PC-9 (cell line): ENCODE measurements at regions not wholly inside any gene's neighbourhood (a gene's known extent, or its start where the extent isn't known, plus 50 kb on each side); places are given as distances from the start of the nearest gene placed in this dataset.

Experiments
- BruUV-seq: library from RNA; stranded (reverse); fragments of 400-500 nt; replicated peaks from 2 replicates; lab custom pipeline; 2021; lab: Mats Ljungman, UMichigan
- CTCF ChIA-PET: fragments of 300-600 bp; sonication (Branson Sonifier 250); formaldehyde crosslinking; loops from one replicate; lab custom pipeline; 2022; ENCODE audit warnings: antibody characterized with exemption; lab: Charles Lee
- POLR2A ChIA-PET: fragments of 300-600 bp; sonication (Branson Sonifier 250); formaldehyde crosslinking; loops from one replicate; lab custom pipeline; 2022; ENCODE audit warnings: antibody characterized with exemption; ENCODE audit not compliant: unreplicated experiment; lab: Charles Lee
- DNase-seq, 2 experiments: peaks; one replicate each; pipeline versions ENCODE4 v3.0.0 to v3.0.0-alpha.2; 2015 to 2022; ENCODE audit warnings: mixed read lengths in 1 of 2
- H2AFZ ChIP-seq: fragments of 200-600 bp; sonication (generic); 2 replicates; pipeline ENCODE4 v1.8.1; 2017; ENCODE audit warnings: antibody characterized with exemption
- H3F3A ChIP-seq: fragments of 200-600 bp; sonication (generic); 2 replicates; pipeline ENCODE4 v1.8.1; 2017; ENCODE audit warnings: antibody characterized with exemption, mild to moderate bottlenecking, low read depth; ENCODE audit not compliant: insufficient read depth
- H3K27ac ChIP-seq: fragments of 200-600 bp; sonication (generic); 2 replicates; pipeline ENCODE4 v1.6.1; 2016; ENCODE audit warnings: mixed run types
- H3K27me3 ChIP-seq: fragments of 200-600 bp; sonication (generic); 2 replicates; pipeline ENCODE4 v1.6.1; 2016; ENCODE audit warnings: low read depth, mixed run types; ENCODE audit not compliant: insufficient read depth
- H3K36me3 ChIP-seq: fragments of 200-600 bp; sonication (generic); 2 replicates; pipeline ENCODE4 v1.6.1; 2016; ENCODE audit warnings: low read depth, mixed run types
- H3K4me1 ChIP-seq: fragments of 200-600 bp; sonication (generic); replicated peaks from 2 replicates; pipeline ENCODE4 v1.6.1; 2016; ENCODE audit warnings: mixed run types; ENCODE audit not compliant: insufficient read depth
- H3K4me2 ChIP-seq: fragments of 200-600 bp; sonication (generic); 2 replicates; pipeline ENCODE4 v1.6.1; 2017; ENCODE audit warnings: mixed run types
- H3K4me3 ChIP-seq: fragments of 200-600 bp; sonication (generic); 2 replicates; pipeline ENCODE4 v1.6.1; 2016; ENCODE audit warnings: mixed run types
- H3K79me2 ChIP-seq: fragments of 200-600 bp; sonication (generic); 2 replicates; pipeline ENCODE4 v1.6.1; 2017; ENCODE audit warnings: low read depth, mixed run types
- H3K9me2 ChIP-seq: fragments of 200-600 bp; sonication (generic); 2 replicates; pipeline ENCODE4 v1.8.1; 2017; ENCODE audit warnings: mild to moderate bottlenecking; ENCODE audit not compliant: insufficient read depth
- H3K9me3 ChIP-seq: fragments of 200-600 bp; sonication (generic); 2 replicates; pipeline ENCODE4 v1.8.1; 2016; ENCODE audit warnings: low read depth; ENCODE audit not compliant: insufficient read depth
- H4K20me1 ChIP-seq: fragments of 200-600 bp; sonication (generic); 2 replicates; pipeline ENCODE4 v1.8.1; 2017; ENCODE audit not compliant: insufficient read depth
- EZH2 ChIP-seq: fragments of 200-600 bp; sonication (generic); IDR thresholded peaks from 2 replicates; pipeline ENCODE4 v1.8.0; 2017; ENCODE audit warnings: antibody characterized with exemption, low read depth
- intact Hi-C: fragments of 100-400 bp; cut with micrococcal nuclease; formaldehyde crosslinking; loops from one replicate; pipeline ENCODE4 v1.10.0; 2022; ENCODE audit not compliant: unreplicated experiment
- TF ChIP-seq, protein P1 (sequence below): fragments of 200-600 bp; sonication (generic); conservative IDR thresholded peaks from 2 replicates; pipeline ENCODE4 v1.6.1; 2017; ENCODE audit warnings: mixed run types, antibody characterized with exemption, mild to moderate bottlenecking, moderate library complexity

DNA sequence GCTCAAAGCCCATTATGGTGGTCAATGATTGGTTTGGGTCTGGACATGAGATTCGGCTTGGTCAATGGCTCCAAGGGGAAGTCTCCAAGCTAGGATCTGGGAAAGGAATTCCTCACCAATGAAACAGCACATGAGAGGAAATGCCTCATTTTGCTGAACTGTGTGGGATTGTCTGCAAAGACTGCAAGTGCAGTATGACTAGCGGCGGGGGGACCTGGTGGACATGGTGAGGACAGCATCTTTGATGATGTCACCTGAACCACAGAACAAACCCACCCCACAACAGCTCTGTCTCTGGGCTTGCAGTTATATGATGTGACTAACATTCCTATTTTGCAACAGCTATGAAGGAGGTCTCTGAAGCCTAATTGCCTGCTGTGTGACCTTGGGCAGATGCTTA, 50.6 kb upstream of the NKD1 start:
- no peak for TF ChIP-seq EZH2
- TF ChIP-seq, protein P1, sequence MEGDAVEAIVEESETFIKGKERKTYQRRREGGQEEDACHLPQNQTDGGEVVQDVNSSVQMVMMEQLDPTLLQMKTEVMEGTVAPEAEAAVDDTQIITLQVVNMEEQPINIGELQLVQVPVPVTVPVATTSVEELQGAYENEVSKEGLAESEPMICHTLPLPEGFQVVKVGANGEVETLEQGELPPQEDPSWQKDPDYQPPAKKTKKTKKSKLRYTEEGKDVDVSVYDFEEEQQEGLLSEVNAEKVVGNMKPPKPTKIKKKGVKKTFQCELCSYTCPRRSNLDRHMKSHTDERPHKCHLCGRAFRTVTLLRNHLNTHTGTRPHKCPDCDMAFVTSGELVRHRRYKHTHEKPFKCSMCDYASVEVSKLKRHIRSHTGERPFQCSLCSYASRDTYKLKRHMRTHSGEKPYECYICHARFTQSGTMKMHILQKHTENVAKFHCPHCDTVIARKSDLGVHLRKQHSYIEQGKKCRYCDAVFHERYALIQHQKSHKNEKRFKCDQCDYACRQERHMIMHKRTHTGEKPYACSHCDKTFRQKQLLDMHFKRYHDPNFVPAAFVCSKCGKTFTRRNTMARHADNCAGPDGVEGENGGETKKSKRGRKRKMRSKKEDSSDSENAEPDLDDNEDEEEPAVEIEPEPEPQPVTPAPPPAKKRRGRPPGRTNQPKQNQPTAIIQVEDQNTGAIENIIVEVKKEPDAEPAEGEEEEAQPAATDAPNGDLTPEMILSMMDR: no peak
- Histone ChIP-seq H3K4me2 (no peak overlapping the region), H3K27ac (no peak overlapping the region), H3K4me1 (0 out of 2 replicates have a peak, but pooled peaks cover 6% of the 10 kb centered on the region), H4K20me1 (no peaks in the 10 kb centered on the region), H3K9me2 (no peaks in the 10 kb centered on the region), H3K4me3 (no peak overlapping the region), H3K27me3 (no peaks in the 10 kb centered on the region), H2AFZ (no peak overlapping the region), H3K79me2 (no peaks in the 10 kb centered on the region), H3K9me3 (no peaks in the 10 kb centered on the region), H3F3A (no peaks in the 10 kb centered on the region), H3K36me3 (no peaks in the 10 kb centered on the region)
- ChIA-PET POLR2A (no interaction called here), CTCF (no interaction called here)
- DNase-seq: no peak
- no TSS peak for BruUV-seq
- intact Hi-C loops: no loop called here

DNA sequence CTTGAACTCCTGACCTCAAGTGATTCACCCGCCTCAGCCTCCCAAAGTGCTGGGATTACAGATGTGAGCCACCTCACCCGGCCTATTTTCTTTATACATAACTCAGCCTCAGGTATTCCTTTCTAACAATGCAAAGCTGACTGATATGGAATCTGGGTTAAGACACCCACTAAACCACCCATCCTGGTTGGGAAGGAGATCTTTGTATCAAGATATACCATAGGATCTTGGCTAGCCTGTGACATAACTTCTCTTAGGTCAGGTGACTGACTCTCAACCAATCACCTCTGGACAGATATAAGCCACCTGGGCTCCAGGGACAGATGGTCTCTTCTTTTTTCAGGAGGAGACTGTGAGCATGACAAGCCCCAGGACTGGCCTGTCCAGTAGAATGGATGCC, 51.2 kb upstream of the NKD1 start:
- no TSS peak for BruUV-seq
- H2AFZ ChIP-seq: no peak overlapping the region
- H3K27ac ChIP-seq: no peak overlapping the region
- H3K9me2 ChIP-seq: no peaks in the 10 kb centered on the region
- CTCF ChIA-PET: no interaction called here
- no peak for TF ChIP-seq EZH2
- TF ChIP-seq, protein P1: no peak
- H3F3A ChIP-seq: no peaks in the 10 kb centered on the region
- intact Hi-C loops: no loop called here
- no peaks in the 10 kb centered on the region for H3K9me3 ChIP-seq
- no peaks in the 10 kb centered on the region for H3K36me3 ChIP-seq
- no peaks in the 10 kb centered on the region for H3K79me2 ChIP-seq
- no peak overlapping the region for H3K4me2 ChIP-seq
- H4K20me1 ChIP-seq: no peaks in the 10 kb centered on the region
- no peaks in the 10 kb centered on the region for H3K27me3 ChIP-seq
- H3K4me1 ChIP-seq: 0 out of 2 replicates have a peak, but pooled peaks cover 6% of the 10 kb centered on the region
- POLR2A ChIA-PET: no interaction called here
- DNase-seq: peak in 1 of 2 experiments; percentile 46
- H3K4me3 ChIP-seq: no peak overlapping the region

DNA sequence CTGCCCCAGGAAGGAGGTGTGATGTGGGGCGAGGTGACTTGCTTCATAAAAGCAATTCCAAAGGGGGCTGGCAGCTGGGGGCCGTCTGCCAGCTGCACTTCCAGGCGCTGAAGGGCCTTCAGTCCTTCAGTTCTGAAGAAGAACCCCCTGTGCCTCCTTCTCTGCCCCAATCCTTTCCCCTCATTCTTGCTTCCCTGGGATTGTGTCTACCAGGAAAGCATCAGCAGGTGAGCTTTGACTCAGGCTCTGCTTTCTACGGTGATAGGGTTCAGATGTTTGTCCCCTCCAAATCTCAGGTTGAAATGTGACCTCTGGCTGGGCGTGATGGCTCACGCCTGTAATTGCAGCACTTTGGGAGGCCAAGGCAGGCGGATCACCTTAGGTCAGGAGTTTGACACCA, 52.5 kb upstream of the NKD1 start:
- Histone ChIP-seq H3K36me3 (no peaks in the 10 kb centered on the region), H3K9me2 (no peaks in the 10 kb centered on the region), H3K4me2 (no peak overlapping the region), H3K9me3 (no peaks in the 10 kb centered on the region), H3F3A (no peaks in the 10 kb centered on the region), H3K4me3 (no peak overlapping the region), H3K27me3 (no peaks in the 10 kb centered on the region), H3K79me2 (no peaks in the 10 kb centered on the region), H4K20me1 (no peaks in the 10 kb centered on the region), H3K27ac (no peak overlapping the region), H2AFZ (no peak overlapping the region), H3K4me1 (0 out of 2 replicates have a peak, but pooled peaks cover 6% of the 10 kb centered on the region)
- no TSS peak for BruUV-seq
- DNase-seq: no peak
- TF ChIP-seq, protein P1: no peak
- no peak for TF ChIP-seq EZH2
- POLR2A ChIA-PET: no interaction called here
- CTCF ChIA-PET: no interaction called here
- intact Hi-C loops: no loop called here
